ENCODE measurements at regions not wholly inside any gene's neighbourhood (a gene's known extent, or its start where the extent isn't known, plus 50 kb on each side); places are given as distances from the start of the nearest gene placed in this dataset.

- TF ChIP-seq RAD21 (IDR thresholded peaks at IDR 0.05; ENCODE audit: low read length), result no peak
Observed at GRCh38 chr3:25044762-25045710, 383.0 kb upstream of the RARB start (continued).

GRCh38 chr3:25046911-25047771 lies 380.9 kb upstream of the RARB start:
- in situ Hi-C loops (cut with MboI; ENCODE audit: low sequenced_read_pairs), result no loop called here
- no peak overlapping the region for H2BK15ac ChIP-seq (ENCODE audit: low read depth, low read length)
- no peak overlapping the region for H2BK5ac ChIP-seq (ENCODE audit: low read depth, low read length, poor library complexity, severe bottlenecking)
- no peak overlapping the region for H4K5ac ChIP-seq (ENCODE audit: low read depth, low read length)
- no peak overlapping the region for H2AK5ac ChIP-seq (ENCODE audit: low read depth, low read length)
- H3K4me1 ChIP-seq (ENCODE audit: control insufficient read depth, insufficient read depth, low read length), result no peaks in the 10 kb centered on the region
- no peak overlapping the region for H3K27ac ChIP-seq (ENCODE audit: insufficient read depth, low read length)
- POLR2A ChIA-PET (ENCODE audit: unreplicated experiment), result no interaction called here
- no peak overlapping the region for H4K8ac ChIP-seq (ENCODE audit: low read depth in 2 of 2, low read length in 2 of 2)
- no peak overlapping the region for H3K18ac ChIP-seq (ENCODE audit: low read depth, low read length)
- H2AFZ ChIP-seq (replicated peaks; ENCODE audit: low read length, poor library complexity), result no peak overlapping the region
- H2BK20ac ChIP-seq (ENCODE audit: low read depth, low read length), result no peak overlapping the region
- H3K9ac ChIP-seq (ENCODE audit: low read depth, low read length), result no peak overlapping the region
- DNase-seq, result no peak
- H3K9me3 ChIP-seq (ENCODE audit: control insufficient read depth, insufficient read depth, low read length), result peaks cover 3% of the 10 kb centered on the region; the same call in 1 of the 2 replicates
- no peak overlapping the region for H3K4me3 ChIP-seq (ENCODE audit: insufficient read depth, low read depth, low read length)
- intact Hi-C loops (cut with micrococcal nuclease), result no loop called here
- no peak overlapping the region for H3K23ac ChIP-seq (ENCODE audit: low read depth, low read length)
- H3K27me3 ChIP-seq (ENCODE audit: control insufficient read depth, insufficient read depth, low read length), result no peaks in the 10 kb centered on the region
- H2BK120ac ChIP-seq (ENCODE audit: low read depth, low read length), result no peak overlapping the region
- no peak for ATAC-seq (ENCODE audit: low read depth)
- H2AK9ac ChIP-seq (replicated peaks; ENCODE audit: low read depth, low read length, poor library complexity), result no peak overlapping the region
- H3K36me3 ChIP-seq (ENCODE audit: control insufficient read depth, insufficient read depth, low read length), result no peaks in the 10 kb centered on the region
- WGBS, 2 experiments (ENCODE audit: extremely low coverage in 2 of 2, insufficient read length in 1 of 2), result no CpG with 5 or more reads among the region's 2 CpGs
- dilution Hi-C loops (cut with HindIII; ENCODE audit: low sequenced_read_pairs, unreplicated experiment), result no loop called here
- H4K91ac ChIP-seq (ENCODE audit: insufficient read depth, low read depth, low read length), result no peak overlapping the region
- H3K4me2 ChIP-seq (ENCODE audit: low read depth, low read length), result no peak overlapping the region
- H3K56ac ChIP-seq (ENCODE audit: extremely low read depth, insufficient read depth, low read length), result no peak overlapping the region
- H3K14ac ChIP-seq (replicated peaks; ENCODE audit: low read depth, low read length), result no peak overlapping the region
- no peaks in the 10 kb centered on the region for H3K79me1 ChIP-seq (ENCODE audit: low read depth in 1 of 2, low read length in 2 of 2)
- no peaks in the 10 kb centered on the region for H4K20me1 ChIP-seq (ENCODE audit: insufficient read depth, low read length)
- CTCF ChIA-PET, result no interaction called here
- no TSS peak for BruUV-seq (replicated peaks)
- no peak overlapping the region for H3K4ac ChIP-seq (ENCODE audit: low read depth, low read length)
- H3K9me1 ChIP-seq (ENCODE audit: insufficient read depth, low read length), result no peaks in the 10 kb centered on the region
- TF ChIP-seq NFE2L2 (IDR thresholded peaks at IDR 0.05; ENCODE audit: low read depth, low read length), result no peak
- TF ChIP-seq CTCF (conservative IDR thresholded peaks at IDR 0.05; ENCODE audit: low read depth, low read length), result no peak
- no peak for TF ChIP-seq POLR2A (IDR thresholded peaks at IDR 0.05; ENCODE audit: low read depth, low read length)
- no peak for TF ChIP-seq SMC3 (IDR thresholded peaks at IDR 0.05; ENCODE audit: low read depth, low read length)
- no peak for TF ChIP-seq ELK1 (IDR thresholded peaks at IDR 0.05; ENCODE audit: borderline replicate concordance, low read depth, low read length)
- TF ChIP-seq RCOR1 (IDR thresholded peaks at IDR 0.05; ENCODE audit: insufficient replicate concordance, low read length), result no peak
- no peak for TF ChIP-seq RFX5 (IDR thresholded peaks at IDR 0.05; ENCODE audit: low read depth, low read length)
- TF ChIP-seq CHD1 (IDR thresholded peaks at IDR 0.05; ENCODE audit: low read depth, low read length), result no peak
- TF ChIP-seq MAZ (IDR thresholded peaks at IDR 0.05; ENCODE audit: borderline replicate concordance, low read depth, low read length), result no peak
- no peak for TF ChIP-seq BHLHE40 (IDR thresholded peaks at IDR 0.05; ENCODE audit: low read depth, low read length)
- no peak for TF ChIP-seq FOS (IDR thresholded peaks at IDR 0.05; ENCODE audit: low read depth, low read length)
- TF ChIP-seq MAFK (IDR thresholded peaks at IDR 0.05; ENCODE audit: low read depth, low read length), result no peak
